ENCODE measurements at regions not wholly inside any gene's neighbourhood (a gene's known extent, or its start where the extent isn't known, plus 50 kb on each side); places are given as distances from the start of the nearest gene placed in this dataset.

GRCh38 chr11:119545978-119546915 lies 123.3 kb upstream of the THY1 start:
- DNase-seq (ENCODE audit: low spot score): no peak

GRCh38 chr11:119540370-119541125 lies 117.6 kb upstream of the THY1 start:
- no peak for DNase-seq (ENCODE audit: low spot score)

- DNase-seq (ENCODE audit: low spot score): no peak
Measured at GRCh38 chr11:119539583-119539982, 116.6 kb upstream of the THY1 start.

- no peak for DNase-seq (ENCODE audit: low spot score)
Measured at GRCh38 chr11:119538753-119539152, 115.8 kb upstream of the THY1 start.

- DNase-seq (ENCODE audit: low spot score): no peak
Measured at GRCh38 chr11:119537306-119538253, 114.6 kb upstream of the THY1 start.

GRCh38 chr11:119536801-119537200 lies 113.8 kb upstream of the THY1 start:
- DNase-seq (ENCODE audit: low spot score): no peak

GRCh38 chr11:119533921-119534736 lies 111.2 kb upstream of the THY1 start:
- peak; percentile 14 for DNase-seq (ENCODE audit: low spot score)

GRCh38 chr11:119533462-119533861 lies 110.5 kb upstream of the THY1 start:
- DNase-seq (ENCODE audit: low spot score): no peak

GRCh38 chr11:119532551-119532950 lies 109.6 kb upstream of the THY1 start:
- no peak for DNase-seq (ENCODE audit: low spot score)

GRCh38 chr11:119531623-119532022 lies 108.7 kb upstream of the THY1 start:
- DNase-seq (ENCODE audit: low spot score): no peak

- no peak for DNase-seq (ENCODE audit: low spot score)
Measured at GRCh38 chr11:119531056-119531455, 108.1 kb upstream of the THY1 start.

GRCh38 chr11:119530509-119530908 lies 107.5 kb upstream of the THY1 start:
- no peak for DNase-seq (ENCODE audit: low spot score)

GRCh38 chr11:119529936-119530335 lies 107.0 kb upstream of the THY1 start:
- DNase-seq (ENCODE audit: low spot score): no peak

GRCh38 chr11:119529063-119529845 lies 106.3 kb upstream of the THY1 start:
- DNase-seq (ENCODE audit: low spot score): no peak

- DNase-seq (ENCODE audit: low spot score): no peak
Measured at GRCh38 chr11:119525867-119526196, 102.9 kb upstream of the THY1 start.

GRCh38 chr11:119525180-119525866 lies 102.4 kb upstream of the THY1 start:
- DNase-seq (ENCODE audit: low spot score): no peak

GRCh38 chr11:119523539-119524157 lies 100.7 kb upstream of the THY1 start:
- DNase-seq (ENCODE audit: low spot score): no peak

- no peak for DNase-seq (ENCODE audit: low spot score)
Measured at GRCh38 chr11:119522609-119523008, 99.6 kb upstream of the THY1 start.

GRCh38 chr11:119521551-119521950 lies 98.6 kb upstream of the THY1 start:
- no peak for DNase-seq (ENCODE audit: low spot score)

All from CD4-positive, alpha-beta T cell treated with Interleukin-6 at 100 ng/mL for 8 hours (primary cell).